ENCODE measurements at regions not wholly inside any gene's neighbourhood (a gene's known extent, or its start where the extent isn't known, plus 50 kb on each side); places are given as distances from the start of the nearest gene placed in this dataset.

GRCh38 chr16:25419681-25420080 is 162.0 kb upstream of the ZKSCAN2 start:
- Histone ChIP-seq H4K5ac (ENCODE audit: insufficient read length, low read depth, low read length) (no peak overlapping the region), H3K56ac (replicated peaks; ENCODE audit: insufficient read length, low read depth, low read length) (no peak overlapping the region), H3K27me3 (replicated peaks in 1 of 4; ENCODE audit: control insufficient read depth in 3 of 4, extremely low read depth in 1 of 4, insufficient read depth in 3 of 4, low read length in 3 of 4) (no peaks in the 10 kb centered on the region), H3K79me1 (ENCODE audit: low read depth, low read length) (no peaks in the 10 kb centered on the region), H3K79me2 (ENCODE audit: control insufficient read depth in 1 of 2, insufficient read depth in 2 of 2, low read length in 2 of 2) (no peaks in the 10 kb centered on the region), H2BK5ac (ENCODE audit: low read depth, low read length) (no peak overlapping the region), H3K4me2 (ENCODE audit: insufficient read depth in 1 of 2, low read depth in 2 of 2, low read length in 2 of 2) (no peak overlapping the region), H3K36me3 (ENCODE audit: control insufficient read depth in 2 of 4, insufficient read depth in 4 of 4, low read length in 3 of 4) (no peaks in the 10 kb centered on the region), H3K27ac (ENCODE audit: low read depth, low read length) (no peak overlapping the region), H3K9me3 (ENCODE audit: insufficient read depth in 2 of 2, low read depth in 1 of 2, low read length in 1 of 2) (no peaks in the 10 kb centered on the region), H2BK15ac (ENCODE audit: low read length) (no peak overlapping the region), H2AK5ac (ENCODE audit: low read depth, low read length) (no peak overlapping the region), H2AFZ (ENCODE audit: low read length) (peak overlapping the region; percentile 64; the same call in 1 of the 2 replicates), H4K20me1 (replicated peaks in 1 of 2; ENCODE audit: control insufficient read depth in 1 of 2, insufficient read depth in 2 of 2, low read length in 2 of 2) (no peaks in the 10 kb centered on the region), H3K14ac (ENCODE audit: insufficient read length) (no peak overlapping the region), H3K4ac (replicated peaks; ENCODE audit: insufficient read length, low read depth, low read length) (no peak overlapping the region), H3K23ac (ENCODE audit: insufficient read length) (no peak overlapping the region), H4K8ac (ENCODE audit: extremely low read depth, insufficient read depth, low read length) (no peak overlapping the region), H3K18ac (ENCODE audit: extremely low read depth, low read length) (no peak overlapping the region), H3K4me3 (ENCODE audit: extremely low read depth in 1 of 4, insufficient read depth in 2 of 4, low read depth in 3 of 4, low read length in 4 of 4) (no peak overlapping the region), H2BK120ac (replicated peaks; ENCODE audit: low read depth, low read length) (no peak overlapping the region), H2BK20ac (ENCODE audit: low read length) (no peak overlapping the region), H3K9ac (replicated peaks in 1 of 4; ENCODE audit: extremely low read depth in 1 of 4, low read depth in 3 of 4, low read length in 3 of 4) (no peak overlapping the region), H4K91ac (replicated peaks; ENCODE audit: insufficient read length, low read length) (no peak overlapping the region), H3K23me2 (ENCODE audit: low read depth, low read length) (no peaks in the 10 kb centered on the region; the same call in 1 of the 2 replicates), H3K4me1 (replicated peaks in 1 of 4; ENCODE audit: control insufficient read depth in 3 of 4, insufficient read depth in 4 of 4, low read length in 3 of 4) (no peaks in the 10 kb centered on the region), H2BK12ac (ENCODE audit: low read depth, low read length) (no peak overlapping the region)
- DNase-seq (ENCODE audit: low read depth in 1 of 2, low spot score in 2 of 2) (no peak), FAIRE-seq (no peak)
- CTCF ChIA-PET (ENCODE audit: partially characterized antibody), result no interaction called here
- 81% methylated on average over 3 of the region's 3 CpGs; no CpG with 5 or more reads in 1 of the 2 experiments for WGBS, 2 experiments (ENCODE audit: extremely low coverage in 1 of 2, insufficient coverage in 1 of 2, insufficient read length in 1 of 2, insufficient replicate concordance in 2 of 2, low coverage in 1 of 2, low lambda C conversion rate in 2 of 2, missing lambda C conversion rate in 1 of 2)
- POLR2A ChIA-PET (ENCODE audit: partially characterized antibody), result no interaction called here
- TF ChIP-seq GTF2F1 (IDR thresholded peaks at IDR 0.05; ENCODE audit: borderline replicate concordance, low read depth, low read length), result no peak
- TF ChIP-seq MAX (IDR thresholded peaks at IDR 0.05), result no peak
- no peak for TF ChIP-seq CTBP2 (IDR thresholded peaks at IDR 0.05; ENCODE audit: borderline replicate concordance, insufficient read depth, insufficient read length, low read length)
- TF ChIP-seq RNF2 (IDR thresholded peaks at IDR 0.05; ENCODE audit: borderline replicate concordance, low read depth, low read length, missing control alignments, poor library complexity, severe bottlenecking), result no peak
- no peak for TF ChIP-seq SRF (IDR thresholded peaks at IDR 0.05; ENCODE audit: low read depth, low read length)

Measured in H1 (cell line).